ENCODE measurements at regions not wholly inside any gene's neighbourhood (a gene's known extent, or its start where the extent isn't known, plus 50 kb on each side); places are given as distances from the start of the nearest gene placed in this dataset.
"Not testable (repeated sequence)": the region's sequence is repeated elsewhere in the genome, so short reads cannot be mapped to it uniquely, and the experiment has no call there.

- in situ Hi-C loops (cut with HindIII; ENCODE audit: low sequenced_read_pairs) = no loop called here
Measured at GRCh38 chr20:20812136-20812535, 99.7 kb upstream of the RALGAPA2 start.

DNA sequence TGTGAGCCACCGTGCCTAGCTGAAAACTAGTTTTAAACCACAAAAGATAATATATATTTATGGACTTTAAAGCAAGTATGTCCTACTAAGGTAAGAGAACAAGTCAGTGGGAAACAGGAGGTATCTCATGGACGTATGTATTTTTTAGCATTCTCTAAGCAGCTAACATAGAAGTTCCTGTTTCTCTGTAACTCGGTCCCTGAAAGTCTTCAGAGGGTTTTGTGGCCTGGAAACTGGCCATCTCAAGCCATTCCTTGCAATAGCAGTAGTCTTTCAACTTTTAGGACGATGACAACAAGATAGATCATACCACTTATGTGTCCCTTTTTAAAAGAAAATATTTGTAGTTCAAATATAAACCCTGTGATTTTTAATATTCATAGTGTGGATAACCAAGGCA, 95.6 kb upstream of the RALGAPA2 start:
- no peak for DNase-seq (ENCODE audit: low spot score)
- in situ Hi-C loops (cut with HindIII; ENCODE audit: low sequenced_read_pairs) = no loop called here

More at GRCh38 chr20:20812136-20812535, 99.7 kb upstream of the RALGAPA2 start:
- DNase-seq (ENCODE audit: low spot score) = no peak

GRCh38 chr20:20806121-20807095, 94.0 kb upstream of the RALGAPA2 start:
- in situ Hi-C loops (cut with HindIII; ENCODE audit: low sequenced_read_pairs) = no loop called here
- no peak for DNase-seq (ENCODE audit: low spot score)

DNA sequence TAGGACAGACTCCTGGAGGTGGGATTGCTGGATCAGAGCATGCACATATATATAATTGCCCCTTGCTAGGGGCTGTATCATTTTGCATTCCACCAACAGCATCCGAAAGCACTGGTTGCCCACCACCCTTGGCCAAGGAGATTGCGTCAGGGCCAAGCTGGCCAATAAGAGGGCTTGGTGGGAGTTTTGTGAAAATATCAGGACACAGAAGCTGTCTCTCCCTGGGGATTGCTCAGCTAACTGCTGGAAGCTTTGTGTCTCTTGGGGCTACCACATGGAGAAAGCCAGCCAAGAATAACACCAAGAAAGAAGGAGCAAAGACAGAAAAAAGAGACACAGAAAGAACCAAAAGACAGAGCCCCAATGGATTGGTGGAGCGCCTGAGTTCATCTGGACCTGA, 90.6 kb upstream of the RALGAPA2 start:
- in situ Hi-C loops (cut with HindIII; ENCODE audit: low sequenced_read_pairs) = no loop called here
- DNase-seq (ENCODE audit: low spot score) = no peak

DNA sequence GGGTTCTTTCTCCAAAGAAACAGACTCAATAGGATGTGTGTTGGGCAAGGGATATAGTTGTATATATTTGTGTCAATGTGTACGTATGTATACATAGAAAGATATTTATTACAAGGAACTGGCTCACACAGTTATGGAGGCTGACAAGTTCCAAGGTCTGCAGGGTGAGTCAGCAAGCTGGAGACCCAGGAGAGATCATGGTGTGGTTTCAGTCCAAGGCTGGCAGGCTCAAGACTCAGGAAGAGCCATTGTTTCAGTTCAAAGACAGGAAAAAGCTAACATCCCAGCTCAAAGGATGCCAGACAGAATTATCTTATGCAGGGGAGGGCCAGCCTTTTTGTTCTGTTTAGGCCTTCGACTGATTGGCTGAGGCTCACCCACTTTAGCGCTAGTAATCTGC, 89.9 kb upstream of the RALGAPA2 start:
- DNase-seq (ENCODE audit: low spot score) = no peak
- in situ Hi-C loops (cut with HindIII; ENCODE audit: low sequenced_read_pairs) = no loop called here

- in situ Hi-C loops (cut with HindIII; ENCODE audit: low sequenced_read_pairs) = no loop called here
- peak; percentile 36 for DNase-seq (ENCODE audit: low spot score)
Measured at GRCh38 chr20:20799716-20800312, 87.4 kb upstream of the RALGAPA2 start.

- in situ Hi-C loops (cut with HindIII; ENCODE audit: low sequenced_read_pairs) = no loop called here
- DNase-seq (ENCODE audit: low spot score) = no peak
Measured at GRCh38 chr20:20797521-20798310, 85.3 kb upstream of the RALGAPA2 start.

DNA sequence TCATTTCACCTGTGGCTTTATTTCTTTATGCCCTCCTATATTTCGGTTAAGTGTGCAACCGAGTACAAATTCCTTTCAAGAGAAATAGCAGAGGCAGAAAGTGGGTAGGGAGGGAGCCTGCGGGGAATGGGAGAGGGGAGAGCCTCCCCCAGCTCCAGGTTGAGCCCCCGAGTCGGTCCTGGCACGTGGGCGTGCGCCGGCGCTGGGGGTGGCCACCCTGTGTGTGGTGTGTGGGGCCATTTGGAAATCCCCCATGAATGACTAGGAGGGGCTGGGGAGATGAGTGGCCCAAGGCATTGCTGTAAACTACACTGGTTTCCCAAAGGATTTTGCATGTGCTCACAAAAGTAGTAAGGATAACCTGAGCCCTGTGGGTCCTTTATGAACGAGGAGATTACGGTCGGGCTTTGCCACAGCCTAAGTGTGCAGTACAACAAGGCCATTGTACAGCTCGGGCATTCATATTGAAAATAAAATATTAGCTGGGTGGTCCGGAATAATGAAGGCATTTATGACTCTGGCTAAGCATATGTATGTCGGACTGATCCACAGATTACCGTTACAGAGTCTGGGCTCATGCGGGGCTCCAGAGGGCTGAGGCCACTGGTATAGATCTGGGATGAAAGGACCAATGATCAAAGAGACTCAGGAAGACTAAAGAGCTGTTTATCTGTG, 84.5 kb upstream of the RALGAPA2 start:
- DNase-seq (ENCODE audit: low spot score) = no peak
- in situ Hi-C loops (cut with HindIII; ENCODE audit: low sequenced_read_pairs) = no loop called here

GRCh38 chr20:20795721-20796120, 83.3 kb upstream of the RALGAPA2 start:
- no peak for DNase-seq (ENCODE audit: low spot score)
- in situ Hi-C loops (cut with HindIII; ENCODE audit: low sequenced_read_pairs) = no loop called here

GRCh38 chr20:20795119-20795518, 82.7 kb upstream of the RALGAPA2 start:
- in situ Hi-C loops (cut with HindIII; ENCODE audit: low sequenced_read_pairs) = no loop called here
- DNase-seq (ENCODE audit: low spot score) = no peak

GRCh38 chr20:20793591-20793990, 81.1 kb upstream of the RALGAPA2 start:
- in situ Hi-C loops (cut with HindIII; ENCODE audit: low sequenced_read_pairs) = no loop called here
- DNase-seq (ENCODE audit: low spot score) = no peak

DNA sequence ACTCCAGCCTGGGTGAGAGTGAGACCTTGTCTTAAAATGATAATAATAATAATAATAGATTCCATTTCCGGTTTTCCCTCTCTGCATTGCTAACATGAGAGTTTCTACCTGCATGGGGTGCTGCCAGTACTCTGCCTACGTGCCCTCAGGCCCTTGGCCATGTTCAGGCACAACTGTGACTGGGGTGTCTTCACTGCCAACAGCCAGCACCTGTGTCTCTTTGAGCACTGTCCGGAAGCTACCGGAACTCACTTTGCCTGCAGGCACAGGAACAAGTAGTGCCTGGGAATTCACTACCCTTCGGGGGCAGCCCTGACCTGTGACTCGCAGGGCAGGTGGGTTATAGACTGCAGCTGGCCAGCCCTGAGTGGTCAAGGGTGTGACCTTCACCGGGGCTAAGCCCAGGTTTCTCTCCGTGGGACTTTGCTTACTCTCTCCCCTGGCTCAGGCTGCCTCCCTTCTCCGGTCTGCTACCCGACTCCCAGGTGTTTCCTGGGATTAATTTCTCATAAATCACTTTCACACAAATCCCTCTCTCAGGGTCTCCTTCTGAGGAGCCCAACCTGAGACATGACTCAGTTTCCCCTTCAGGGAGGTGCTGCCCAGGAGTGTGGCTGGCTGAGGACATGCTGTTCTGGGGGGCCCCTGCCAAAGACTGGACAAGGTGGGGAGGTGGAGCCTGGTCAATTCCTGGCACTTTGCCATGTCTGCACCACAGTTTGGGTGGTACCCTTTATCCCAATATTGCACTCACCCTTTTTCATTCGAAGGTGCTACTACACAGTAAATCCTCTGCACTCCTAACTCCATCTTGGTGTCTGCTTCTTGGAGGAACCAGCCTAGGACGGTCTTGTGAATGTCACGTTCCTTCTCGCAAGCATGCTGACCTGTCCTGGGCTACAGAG, 79.5 kb upstream of the RALGAPA2 start:
- in situ Hi-C loops (cut with HindIII; ENCODE audit: low sequenced_read_pairs) = no loop called here
- no peak for DNase-seq (ENCODE audit: low spot score)

DNA sequence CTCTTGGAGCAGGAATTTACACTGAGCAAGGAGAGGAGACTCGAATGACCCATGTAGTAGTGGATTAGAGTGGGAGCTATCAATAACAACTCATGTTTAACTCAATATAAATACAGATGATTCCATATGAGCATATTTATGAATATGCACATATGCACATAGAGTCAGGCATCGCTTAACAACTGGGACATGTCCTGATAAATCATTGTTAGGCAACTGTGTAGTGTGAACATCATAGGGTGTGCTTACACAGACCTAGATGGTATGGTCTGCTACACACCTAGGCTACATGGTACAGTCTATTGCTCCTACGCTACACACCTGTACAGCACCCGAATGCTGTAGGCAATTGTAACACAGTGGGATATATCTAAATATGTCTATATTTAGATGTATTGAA, 75.9 kb upstream of the RALGAPA2 start:
- DNase-seq (ENCODE audit: low spot score) = no peak
- in situ Hi-C loops (cut with HindIII; ENCODE audit: low sequenced_read_pairs) = no loop called here

DNA sequence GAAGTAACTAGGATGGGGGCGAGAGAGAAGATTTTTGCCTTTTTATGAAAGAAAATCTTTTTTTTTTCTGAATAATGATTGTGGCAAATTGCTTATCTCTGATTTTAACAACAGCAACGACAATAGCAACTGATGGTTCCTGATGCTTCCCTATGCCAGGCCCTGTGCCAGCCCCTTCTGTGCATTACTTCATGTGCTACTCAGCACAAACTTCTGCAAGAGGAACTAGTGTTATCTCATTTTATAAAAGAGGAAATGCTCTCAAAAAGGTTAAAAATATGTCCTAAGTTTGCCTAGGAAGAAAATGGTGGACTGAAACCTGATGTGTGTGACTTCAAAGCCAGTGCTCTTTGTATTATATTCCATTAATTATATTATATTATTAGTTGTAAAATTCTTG, 74.0 kb upstream of the RALGAPA2 start:
- DNase-seq (ENCODE audit: low spot score) = no peak
- in situ Hi-C loops (cut with HindIII; ENCODE audit: low sequenced_read_pairs) = no loop called here

DNA sequence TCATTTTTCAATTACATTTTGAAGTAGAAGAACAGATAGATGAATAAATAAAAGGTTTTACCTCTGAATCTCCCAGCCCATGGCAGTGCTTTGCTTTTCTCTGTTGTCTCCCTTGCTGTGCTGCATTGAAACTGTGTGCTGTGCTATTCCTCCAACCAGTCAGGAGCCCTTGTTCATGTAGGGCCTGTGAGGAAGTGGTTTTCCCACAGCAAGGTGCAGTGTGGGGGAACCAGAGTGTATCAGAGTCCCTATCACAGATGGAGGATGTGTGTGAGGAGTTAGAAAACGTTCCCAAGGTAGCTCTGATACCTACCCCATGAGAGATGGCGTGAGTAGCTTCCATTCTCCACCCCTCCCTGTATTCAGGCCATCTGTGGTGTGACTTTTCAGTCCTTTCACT, 72.8 kb upstream of the RALGAPA2 start:
- in situ Hi-C loops (cut with HindIII; ENCODE audit: low sequenced_read_pairs) = no loop called here
- no peak for DNase-seq (ENCODE audit: low spot score)

DNA sequence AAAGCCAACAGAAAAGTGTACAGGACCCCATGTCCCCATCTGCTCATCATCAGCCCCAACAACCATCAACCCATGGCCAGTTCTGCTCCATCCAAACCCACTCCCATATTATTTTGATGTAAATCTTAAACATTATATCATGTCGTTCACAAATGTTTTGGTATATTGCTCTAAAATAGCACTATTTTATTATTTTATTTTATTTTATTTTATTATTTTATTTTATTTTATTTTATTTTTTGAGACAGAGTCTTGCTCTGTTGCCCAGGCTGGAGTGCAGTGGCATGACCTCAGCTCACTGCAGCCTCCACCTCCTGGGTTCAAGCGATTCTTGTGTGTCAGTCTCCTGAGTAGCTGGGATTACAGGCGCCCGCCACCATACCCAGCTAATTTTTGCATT, 72.0 kb upstream of the RALGAPA2 start:
- DNase-seq (ENCODE audit: low spot score); in situ Hi-C loops (cut with HindIII; ENCODE audit: low sequenced_read_pairs): not testable (repeated sequence)

GRCh38 chr20:20783450-20783849, 71.0 kb upstream of the RALGAPA2 start:
- in situ Hi-C loops (cut with HindIII; ENCODE audit: low sequenced_read_pairs) = no loop called here

GRCh38 chr20:20782755-20783154, 70.3 kb upstream of the RALGAPA2 start:
- DNase-seq (ENCODE audit: low spot score) = no peak
- in situ Hi-C loops (cut with HindIII; ENCODE audit: low sequenced_read_pairs) = no loop called here

More at GRCh38 chr20:20783450-20783849, 71.0 kb upstream of the RALGAPA2 start:
- DNase-seq (ENCODE audit: low spot score) = no peak

Data from G401 (cell line).